A549 (cell line): ENCODE measurements at regions not wholly inside any gene's neighbourhood (a gene's known extent, or its start where the extent isn't known, plus 50 kb on each side); places are given as distances from the start of the nearest gene placed in this dataset.
A peak's percentile ranks its signal among the peaks of the same experiment; 100 is the strongest.

Experiments used
- ATAC-seq, 2 experiments: fragments of 200-7000 bp in 1 of 2; fragments of >200 bp in 1 of 2; cut with Nextera tagmentation in 1 of 2; cut with Tn5 transposase in 1 of 2; 3 replicates each; pipeline versions ENCODE4 v1.8.0 to v1.9.1; 2018 to 2020; ENCODE audit warnings: mild to moderate bottlenecking in 1 of 2, moderate library complexity in 1 of 2
- CTCF ChIA-PET: fragments of 300-600 bp; sonication (Branson Sonifier 250); formaldehyde crosslinking; extraction: SDS; loops from one replicate; lab custom pipeline; 2021; ENCODE audit warnings: antibody characterized with exemption, inconsistent platforms; lab: Yijun Ruan, JAX
- POLR2A ChIA-PET: fragments of 350-600 bp; formaldehyde crosslinking; extraction: SDS; loops from one replicate; lab custom pipeline; 2021; ENCODE audit warnings: antibody characterized with exemption, inconsistent platforms; lab: Yijun Ruan, JAX
- DNase-seq, 2 experiments: peaks; one replicate each; pipeline versions ENCODE4 v3.0.0 to v3.0.0-alpha.2; 2011 to 2016; ENCODE audit warnings: low read depth in 1 of 2, low spot score in 1 of 2
- FAIRE-seq: peaks from 2 replicates; lab custom pipeline; 2011; peaks lifted over from hg19 to GRCh38; lab: Jason Lieb, UNC
- H3K27ac ChIP-seq, 2 experiments: fragments of >200 bp; sonication (Bioruptor Twin); formaldehyde crosslinking; 3 replicates each; pipeline ENCODE4 v1.5.1; 2016 to 2017
- H3K4me1 ChIP-seq: fragments of >200 bp; sonication (Bioruptor Twin); formaldehyde crosslinking; 3 replicates; pipeline ENCODE4 v1.6.1; 2016
- H3K4me2 ChIP-seq: fragments of >200 bp; sonication (Bioruptor Twin); formaldehyde crosslinking; 3 replicates; pipeline ENCODE4 v1.6.1; 2016
- H3K4me3 ChIP-seq: fragments of >200 bp; sonication (Bioruptor Twin); formaldehyde crosslinking; 3 replicates; pipeline ENCODE4 v1.5.1; 2016
- H3K9me3 ChIP-seq: fragments of >200 bp; sonication (Bioruptor Twin); formaldehyde crosslinking; 3 replicates; pipeline ENCODE4 v1.6.1; 2016
- BHLHE40 ChIP-seq: IDR thresholded peaks from 2 replicates; pipeline ENCODE4 v1.6.1; 2012; ENCODE audit warnings: low read depth, low read length, inconsistent platforms
- CEBPB ChIP-seq, 2 experiments: fragments of >200 bp in 1 of 2; sonication (Bioruptor Twin) in 1 of 2; formaldehyde crosslinking in 1 of 2; IDR thresholded peaks; 2 replicates each; pipeline ENCODE4 v1.6.1; 2012 to 2016
- EHF ChIP-seq: fragments of 250-450 bp; sonication (Bioruptor Pico); IDR thresholded peaks from 2 replicates; pipeline ENCODE4 v1.5.0; 2020; ENCODE audit warnings: mild to moderate bottlenecking
- FOSL2 ChIP-seq, 2 experiments: fragments of 450-650 bp in 1 of 2; fragments of >200 bp in 1 of 2; sonication (Bioruptor Twin) in 1 of 2; formaldehyde crosslinking; IDR thresholded peaks; 2 replicates each; pipeline versions ENCODE4 v1.5.0 to v1.6.1; 2016 to 2020; ENCODE audit warnings: mild to moderate bottlenecking in 1 of 2, moderate library complexity in 1 of 2
- FOXS1 ChIP-seq: fragments of 250-450 bp; sonication (Bioruptor Pico); IDR thresholded peaks from 2 replicates; pipeline ENCODE4 v1.5.0; 2020; ENCODE audit warnings: mild to moderate bottlenecking, moderate library complexity
- HDAC2 ChIP-seq: fragments of 200-600 bp; sonication (generic); IDR thresholded peaks from 2 replicates; pipeline ENCODE4 v1.6.1; 2016
- HOXB13 ChIP-seq: fragments of 250-450 bp; sonication (Bioruptor Pico); IDR thresholded peaks from 2 replicates; pipeline ENCODE4 v1.5.0; 2020; ENCODE audit warnings: low read depth, mild to moderate bottlenecking, moderate library complexity
- HOXB5 ChIP-seq: fragments of 250-450 bp; sonication (Bioruptor Pico); IDR thresholded peaks from 2 replicates; pipeline ENCODE4 v1.5.0; 2020; ENCODE audit warnings: mild to moderate bottlenecking, moderate library complexity
- JUN ChIP-seq, 2 experiments: fragments of >200 bp; sonication (Bioruptor Twin); formaldehyde crosslinking; IDR thresholded peaks; 2 replicates in 1 of 2; 3 replicates in 1 of 2; pipeline ENCODE4 v1.6.1; 2016 to 2017
- MAFK ChIP-seq: fragments of 450-650 bp; IDR thresholded peaks from 2 replicates; pipeline ENCODE4 v1.6.1; 2014; ENCODE audit not compliant: partially characterized antibody
- NFE2L2 ChIP-seq: fragments of 150-350 bp; conservative IDR thresholded peaks from 2 replicates; pipeline ENCODE4 v1.6.1; 2014; ENCODE audit warnings: low read length
- NPAS2 ChIP-seq: fragments of 250-450 bp; sonication (Bioruptor Pico); IDR thresholded peaks from 2 replicates; pipeline ENCODE4 v1.8.0; 2022; ENCODE audit warnings: mild to moderate bottlenecking, moderate library complexity, borderline replicate concordance
- RARB ChIP-seq: fragments of 250-450 bp; sonication (Bioruptor Pico); IDR thresholded peaks from 2 replicates; pipeline ENCODE4 v1.8.0; 2021; ENCODE audit warnings: mild to moderate bottlenecking, moderate library complexity
- RNF2 ChIP-seq: fragments of 200-600 bp; sonication (generic); IDR thresholded peaks from 2 replicates; pipeline ENCODE4 v1.6.1; 2016; ENCODE audit warnings: low read depth, mild to moderate bottlenecking, antibody characterized with exemption, moderate library complexity, borderline replicate concordance
- TFCP2L1 ChIP-seq: fragments of 250-450 bp; sonication (Bioruptor Pico); IDR thresholded peaks from 2 replicates; pipeline ENCODE4 v1.5.0; 2021; ENCODE audit warnings: mild to moderate bottlenecking
- ZFP36 ChIP-seq: fragments of 450-650 bp; IDR thresholded peaks from 2 replicates; pipeline ENCODE4 v1.6.1; 2014; ENCODE audit warnings: borderline replicate concordance; ENCODE audit not compliant: partially characterized antibody
- ZSCAN20 ChIP-seq: fragments of 250-450 bp; sonication (Bioruptor Pico); IDR thresholded peaks from 2 replicates; pipeline ENCODE4 v1.8.0; 2022; ENCODE audit warnings: mild to moderate bottlenecking, moderate library complexity
- WGBS: methylation state at CpG from one replicate; pipeline ENCODE4 v1.1.6; 2017; ENCODE audit errors: missing lambda C conversion rate; 5-methylcytosine and 5-hydroxymethylcytosine counted together
- TF ChIP-seq, protein P1 (sequence below): fragments of 150-350 bp; IDR thresholded peaks from 2 replicates; pipeline ENCODE4 v1.6.1; 2014; ENCODE audit warnings: low read depth, mild to moderate bottlenecking, low read length
- TF ChIP-seq, protein P2 (sequence below): fragments of >200 bp; sonication (Bioruptor Twin); formaldehyde crosslinking; IDR thresholded peaks from 3 replicates; pipeline ENCODE4 v1.5.1; 2016
- TF ChIP-seq, protein P3 (sequence below): fragments of 200-600 bp; sonication (generic); IDR thresholded peaks from 2 replicates; pipeline ENCODE4 v1.6.1; 2016; ENCODE audit warnings: antibody characterized with exemption, mild to moderate bottlenecking, moderate library complexity

DNA sequence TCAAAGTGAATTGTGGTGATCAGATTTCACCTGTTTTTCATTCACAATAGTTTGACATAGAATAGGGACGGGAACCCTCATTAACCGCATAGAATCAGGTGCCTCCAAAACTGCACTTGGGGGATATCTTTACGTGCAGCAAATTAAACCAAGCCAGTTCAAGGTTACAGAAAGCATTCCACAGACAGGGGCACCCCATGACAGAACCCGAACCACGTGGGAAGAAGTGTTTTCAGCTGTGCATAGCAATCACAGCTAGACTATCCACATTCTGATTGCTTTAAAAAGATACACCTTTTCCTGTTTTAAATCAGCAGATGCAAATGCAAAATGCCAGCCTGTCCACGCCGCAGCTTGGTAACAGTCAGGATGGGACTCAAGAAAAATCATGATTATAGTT is 205.8 kb downstream of the ANAPC1 start (continued):
- TF ChIP-seq ZSCAN20 (CRISPR knock-in tag) (no peak), RARB (no peak), FOSL2 (IDR thresholded peaks at IDR 0.05) (no peak), FOSL2 (CRISPR knock-in tag; IDR thresholded peaks at IDR 0.05) (no peak), NPAS2 (CRISPR knock-in tag) (no peak), TFCP2L1 (CRISPR knock-in tag) (no peak), NFE2L2 (no peak), ZFP36 (no peak)
- TF ChIP-seq, protein P1, sequence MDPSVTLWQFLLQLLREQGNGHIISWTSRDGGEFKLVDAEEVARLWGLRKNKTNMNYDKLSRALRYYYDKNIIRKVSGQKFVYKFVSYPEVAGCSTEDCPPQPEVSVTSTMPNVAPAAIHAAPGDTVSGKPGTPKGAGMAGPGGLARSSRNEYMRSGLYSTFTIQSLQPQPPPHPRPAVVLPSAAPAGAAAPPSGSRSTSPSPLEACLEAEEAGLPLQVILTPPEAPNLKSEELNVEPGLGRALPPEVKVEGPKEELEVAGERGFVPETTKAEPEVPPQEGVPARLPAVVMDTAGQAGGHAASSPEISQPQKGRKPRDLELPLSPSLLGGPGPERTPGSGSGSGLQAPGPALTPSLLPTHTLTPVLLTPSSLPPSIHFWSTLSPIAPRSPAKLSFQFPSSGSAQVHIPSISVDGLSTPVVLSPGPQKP: no peak
- TF ChIP-seq, protein P2, sequence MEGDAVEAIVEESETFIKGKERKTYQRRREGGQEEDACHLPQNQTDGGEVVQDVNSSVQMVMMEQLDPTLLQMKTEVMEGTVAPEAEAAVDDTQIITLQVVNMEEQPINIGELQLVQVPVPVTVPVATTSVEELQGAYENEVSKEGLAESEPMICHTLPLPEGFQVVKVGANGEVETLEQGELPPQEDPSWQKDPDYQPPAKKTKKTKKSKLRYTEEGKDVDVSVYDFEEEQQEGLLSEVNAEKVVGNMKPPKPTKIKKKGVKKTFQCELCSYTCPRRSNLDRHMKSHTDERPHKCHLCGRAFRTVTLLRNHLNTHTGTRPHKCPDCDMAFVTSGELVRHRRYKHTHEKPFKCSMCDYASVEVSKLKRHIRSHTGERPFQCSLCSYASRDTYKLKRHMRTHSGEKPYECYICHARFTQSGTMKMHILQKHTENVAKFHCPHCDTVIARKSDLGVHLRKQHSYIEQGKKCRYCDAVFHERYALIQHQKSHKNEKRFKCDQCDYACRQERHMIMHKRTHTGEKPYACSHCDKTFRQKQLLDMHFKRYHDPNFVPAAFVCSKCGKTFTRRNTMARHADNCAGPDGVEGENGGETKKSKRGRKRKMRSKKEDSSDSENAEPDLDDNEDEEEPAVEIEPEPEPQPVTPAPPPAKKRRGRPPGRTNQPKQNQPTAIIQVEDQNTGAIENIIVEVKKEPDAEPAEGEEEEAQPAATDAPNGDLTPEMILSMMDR: no peak

DNA sequence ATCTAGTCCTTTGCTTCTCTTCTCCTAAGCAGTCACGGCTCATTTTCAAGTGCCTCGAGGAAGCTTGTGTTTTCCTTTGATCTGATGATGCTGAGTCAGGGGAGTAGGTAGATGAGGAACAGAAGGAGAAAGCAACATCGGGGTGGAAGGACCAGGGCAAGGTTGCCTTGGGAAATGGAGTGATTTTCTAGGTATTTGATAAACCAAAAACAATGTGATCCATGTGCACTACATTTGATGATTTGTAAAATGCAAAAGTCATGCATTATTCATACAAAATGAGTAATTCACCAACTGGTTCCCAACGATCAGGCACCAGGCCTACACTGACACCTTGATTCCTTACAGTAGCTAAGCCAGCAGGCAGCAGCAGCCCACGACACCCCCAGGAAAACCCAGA is 205.3 kb downstream of the ANAPC1 start:
- DNase-seq (no peak), FAIRE-seq (no peak), ATAC-seq (no peak)
- Histone ChIP-seq H3K27ac (peak overlapping the region in 1 of 2 experiments; percentile 54; a peak in 3 of 6 replicates), H3K4me3 (no peak overlapping the region), H3K4me2 (no peak overlapping the region), H3K9me3 (no peaks in the 10 kb centered on the region), H3K4me1 (peaks cover 2% of the 10 kb centered on the region; the same call in 1 of the 3 replicates)
- POLR2A ChIA-PET: interaction anchor here (0.7 kb wide), 1 partner anchor 11 kb away, joined by 4 read pairs; no protein-coding TSS in a partner anchor
- CTCF ChIA-PET: interaction anchor here (0.6 to 1.9 kb wide), 3 partner anchors 12 to 67 kb away, joined by 3 to 6 read pairs (median 5); no protein-coding TSS in a partner anchor
- 50% methylated on average over 5 of the region's 5 CpGs for WGBS
- peak; percentile 2 for TF ChIP-seq MAFK
- TF ChIP-seq EHF (CRISPR knock-in tag): no peak

DNA sequence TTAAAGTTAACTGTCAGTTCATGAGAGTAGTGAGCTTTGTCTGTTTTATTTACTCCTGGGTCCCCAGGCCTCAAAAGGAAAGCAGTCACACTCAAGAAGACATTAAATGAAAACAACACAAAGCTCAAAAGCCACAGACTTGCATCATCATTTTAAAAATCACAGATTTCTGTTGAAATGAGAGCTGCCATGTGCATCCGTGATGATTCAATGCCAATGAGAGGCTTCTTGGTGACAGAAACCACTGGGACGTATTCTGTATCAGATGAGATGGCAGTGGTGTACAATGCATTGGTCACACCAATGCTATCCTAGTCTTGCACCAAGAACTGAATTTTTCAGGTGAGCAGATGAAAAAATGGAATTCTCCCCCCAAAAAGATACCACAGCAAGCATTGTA is 204.8 kb downstream of the ANAPC1 start:
- Histone ChIP-seq H3K4me3 (no peak overlapping the region), H3K27ac (peak overlapping the region in 1 of 2 experiments; percentile 54; a peak in 2 of 6 replicates), H3K4me2 (no peak overlapping the region), H3K9me3 (no peaks in the 10 kb centered on the region), H3K4me1 (no peaks in the 10 kb centered on the region)
- 95% methylated on average over 2 of the region's 2 CpGs for whole genome bisulfite sequencing
- POLR2A ChIA-PET: interaction anchor here (0.7 kb wide), 1 partner anchor 10 kb away, joined by 4 read pairs; no protein-coding TSS in a partner anchor
- TF ChIP-seq RNF2 (no peak), HDAC2 (no peak), CEBPB (IDR thresholded peaks at IDR 0.05) (no peak), MAFK (no peak), NPAS2 (CRISPR knock-in tag) (no peak), FOXS1 (no peak), HOXB13 (CRISPR knock-in tag) (no peak)
- TF ChIP-seq, protein P2: no peak
- ATAC-seq (no peak), DNase-seq (no peak), FAIRE-seq (no peak)
- CTCF ChIA-PET: interaction anchor here (0.7 to 1.9 kb wide), 3 partner anchors 12 to 20 kb away, joined by 3 to 6 read pairs (median 5); no protein-coding TSS in a partner anchor

DNA sequence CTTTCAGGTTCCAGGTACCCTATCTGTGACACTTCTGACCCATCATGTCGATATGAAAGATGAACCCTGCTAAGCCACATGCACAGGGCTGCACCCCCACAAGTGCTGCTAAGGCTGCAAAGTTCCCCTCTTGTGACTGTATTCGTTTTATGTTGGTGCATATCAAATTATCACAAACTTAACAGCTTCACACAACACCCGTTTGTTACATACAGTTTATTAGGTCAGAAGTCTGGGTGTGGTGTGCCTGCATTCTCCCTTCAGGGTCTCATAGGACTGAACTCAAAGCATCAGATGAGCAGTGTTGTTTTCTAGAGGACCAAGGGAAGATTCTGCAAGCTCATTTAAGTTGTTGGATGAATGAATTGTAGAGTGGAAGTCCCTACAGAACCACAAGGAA is 199.4 kb downstream of the ANAPC1 start:
- no peak for ATAC-seq
- no peak overlapping the region for H3K27ac ChIP-seq
- H3K4me1 ChIP-seq: no peaks in the 10 kb centered on the region
- ChIA-PET POLR2A (no interaction called here), CTCF (interaction anchor here (1.0 to 1.7 kb wide), 3 partner anchors 11 to 18 kb away, joined by 3 to 5 read pairs (median 4); no protein-coding TSS in a partner anchor)
- H3K4me3 ChIP-seq: no peak overlapping the region
- H3K9me3 ChIP-seq: no peaks in the 10 kb centered on the region
- no peak overlapping the region for H3K4me2 ChIP-seq
- WGBS: 52% methylated on average over 3 of the region's 3 CpGs
- TF ChIP-seq JUN (IDR thresholded peaks at IDR 0.05): no peak
- TF ChIP-seq BHLHE40: no peak
- TF ChIP-seq HOXB5 (CRISPR knock-in tag): no peak
- TF ChIP-seq, protein P3, sequence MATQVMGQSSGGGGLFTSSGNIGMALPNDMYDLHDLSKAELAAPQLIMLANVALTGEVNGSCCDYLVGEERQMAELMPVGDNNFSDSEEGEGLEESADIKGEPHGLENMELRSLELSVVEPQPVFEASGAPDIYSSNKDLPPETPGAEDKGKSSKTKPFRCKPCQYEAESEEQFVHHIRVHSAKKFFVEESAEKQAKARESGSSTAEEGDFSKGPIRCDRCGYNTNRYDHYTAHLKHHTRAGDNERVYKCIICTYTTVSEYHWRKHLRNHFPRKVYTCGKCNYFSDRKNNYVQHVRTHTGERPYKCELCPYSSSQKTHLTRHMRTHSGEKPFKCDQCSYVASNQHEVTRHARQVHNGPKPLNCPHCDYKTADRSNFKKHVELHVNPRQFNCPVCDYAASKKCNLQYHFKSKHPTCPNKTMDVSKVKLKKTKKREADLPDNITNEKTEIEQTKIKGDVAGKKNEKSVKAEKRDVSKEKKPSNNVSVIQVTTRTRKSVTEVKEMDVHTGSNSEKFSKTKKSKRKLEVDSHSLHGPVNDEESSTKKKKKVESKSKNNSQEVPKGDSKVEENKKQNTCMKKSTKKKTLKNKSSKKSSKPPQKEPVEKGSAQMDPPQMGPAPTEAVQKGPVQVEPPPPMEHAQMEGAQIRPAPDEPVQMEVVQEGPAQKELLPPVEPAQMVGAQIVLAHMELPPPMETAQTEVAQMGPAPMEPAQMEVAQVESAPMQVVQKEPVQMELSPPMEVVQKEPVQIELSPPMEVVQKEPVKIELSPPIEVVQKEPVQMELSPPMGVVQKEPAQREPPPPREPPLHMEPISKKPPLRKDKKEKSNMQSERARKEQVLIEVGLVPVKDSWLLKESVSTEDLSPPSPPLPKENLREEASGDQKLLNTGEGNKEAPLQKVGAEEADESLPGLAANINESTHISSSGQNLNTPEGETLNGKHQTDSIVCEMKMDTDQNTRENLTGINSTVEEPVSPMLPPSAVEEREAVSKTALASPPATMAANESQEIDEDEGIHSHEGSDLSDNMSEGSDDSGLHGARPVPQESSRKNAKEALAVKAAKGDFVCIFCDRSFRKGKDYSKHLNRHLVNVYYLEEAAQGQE: no peak
- no peak for FAIRE-seq
- no peak for DNase-seq
